ENCODE measurements at regions not wholly inside any gene's neighbourhood (a gene's known extent, or its start where the extent isn't known, plus 50 kb on each side); places are given as distances from the start of the nearest gene placed in this dataset.
"Not testable (repeated sequence)": the region's sequence is repeated elsewhere in the genome, so short reads cannot be mapped to it uniquely, and the experiment has no call there.

DNA sequence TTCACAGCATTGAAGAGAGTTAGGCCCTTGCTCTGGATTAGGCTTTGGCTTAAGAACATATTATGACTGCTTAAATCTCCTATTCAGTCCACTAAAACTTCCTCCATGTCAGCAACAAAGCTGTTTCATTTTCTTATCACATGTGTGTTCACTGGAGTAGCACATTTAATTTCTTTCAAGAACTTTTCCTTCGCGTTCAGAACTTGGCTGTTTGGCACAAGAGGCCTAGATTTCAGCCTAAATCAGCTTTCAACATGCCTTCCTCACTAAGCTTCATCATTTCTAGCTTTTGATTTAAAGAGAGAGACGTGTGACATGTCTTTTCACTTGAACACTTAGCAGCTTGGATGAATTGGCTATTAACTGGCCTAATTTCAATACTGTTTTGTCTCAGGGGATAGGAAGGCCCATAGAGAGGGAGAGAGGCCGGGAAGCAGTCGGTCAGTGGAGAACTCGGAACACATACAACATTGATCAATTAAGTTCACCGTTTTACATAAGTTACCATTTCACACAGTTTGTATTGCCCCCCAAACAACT lies 885.2 kb upstream of the AUTS2 start:
- Histone ChIP-seq H3K79me2 (ENCODE audit: low read length) (no peaks in the 10 kb centered on the region), H3K9me3 (replicated peaks; ENCODE audit: insufficient read depth, low read length) (no peaks in the 10 kb centered on the region), H3F3A (ENCODE audit: insufficient read depth, low read length) (no peaks in the 10 kb centered on the region), H3K27ac (ENCODE audit: low read length) (no peak overlapping the region), H3K4me2 (ENCODE audit: low read depth, low read length) (no peak overlapping the region), H3K4me1 (ENCODE audit: low read length) (no peaks in the 10 kb centered on the region), H3K9ac (ENCODE audit: low read length) (no peak overlapping the region), H4K20me1 (ENCODE audit: insufficient read depth, low read length) (no peaks in the 10 kb centered on the region), H3K36me3 (replicated peaks; ENCODE audit: insufficient read depth, low read length) (no peaks in the 10 kb centered on the region), H2AFZ (ENCODE audit: low read length) (no peak overlapping the region), H3K27me3 (replicated peaks; ENCODE audit: insufficient read depth, low read length) (no peaks in the 10 kb centered on the region), H3K9me2 (replicated peaks; ENCODE audit: insufficient read depth, low read length) (no peaks in the 10 kb centered on the region), H3K4me3 (ENCODE audit: low read length) (no peak overlapping the region)
- no peak for DNase-seq
- TF ChIP-seq EZH2 (optimal IDR thresholded peaks at IDR 0.05; ENCODE audit: low read depth, low read length) (no peak), EZH2phosphoT487 (IDR thresholded peaks at IDR 0.05; ENCODE audit: low read length) (no peak)
- TF ChIP-seq, protein P1, sequence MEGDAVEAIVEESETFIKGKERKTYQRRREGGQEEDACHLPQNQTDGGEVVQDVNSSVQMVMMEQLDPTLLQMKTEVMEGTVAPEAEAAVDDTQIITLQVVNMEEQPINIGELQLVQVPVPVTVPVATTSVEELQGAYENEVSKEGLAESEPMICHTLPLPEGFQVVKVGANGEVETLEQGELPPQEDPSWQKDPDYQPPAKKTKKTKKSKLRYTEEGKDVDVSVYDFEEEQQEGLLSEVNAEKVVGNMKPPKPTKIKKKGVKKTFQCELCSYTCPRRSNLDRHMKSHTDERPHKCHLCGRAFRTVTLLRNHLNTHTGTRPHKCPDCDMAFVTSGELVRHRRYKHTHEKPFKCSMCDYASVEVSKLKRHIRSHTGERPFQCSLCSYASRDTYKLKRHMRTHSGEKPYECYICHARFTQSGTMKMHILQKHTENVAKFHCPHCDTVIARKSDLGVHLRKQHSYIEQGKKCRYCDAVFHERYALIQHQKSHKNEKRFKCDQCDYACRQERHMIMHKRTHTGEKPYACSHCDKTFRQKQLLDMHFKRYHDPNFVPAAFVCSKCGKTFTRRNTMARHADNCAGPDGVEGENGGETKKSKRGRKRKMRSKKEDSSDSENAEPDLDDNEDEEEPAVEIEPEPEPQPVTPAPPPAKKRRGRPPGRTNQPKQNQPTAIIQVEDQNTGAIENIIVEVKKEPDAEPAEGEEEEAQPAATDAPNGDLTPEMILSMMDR (IDR thresholded peaks at IDR 0.05; ENCODE audit: low read length), result no peak

- not testable (repeated sequence) for H3K36me3 ChIP-seq (replicated peaks; ENCODE audit: insufficient read depth, low read length); H3K4me3 ChIP-seq (ENCODE audit: low read length); H2AFZ ChIP-seq (ENCODE audit: low read length)
Observed at GRCh38 chr7:68714135-68714534, 884.1 kb upstream of the AUTS2 start.

GRCh38 chr7:68715907-68716306 lies 882.4 kb upstream of the AUTS2 start:
- Histone ChIP-seq H3K9ac (ENCODE audit: low read length) (no peak overlapping the region), H3K4me1 (ENCODE audit: low read length) (no peaks in the 10 kb centered on the region), H4K20me1 (ENCODE audit: insufficient read depth, low read length) (no peaks in the 10 kb centered on the region), H3K27me3 (replicated peaks; ENCODE audit: insufficient read depth, low read length) (no peaks in the 10 kb centered on the region), H3K4me3 (ENCODE audit: low read length) (no peak overlapping the region), H3F3A (ENCODE audit: insufficient read depth, low read length) (no peaks in the 10 kb centered on the region), H3K27ac (ENCODE audit: low read length) (no peak overlapping the region), H2AFZ (ENCODE audit: low read length) (no peak overlapping the region), H3K4me2 (ENCODE audit: low read depth, low read length) (no peak overlapping the region), H3K36me3 (replicated peaks; ENCODE audit: insufficient read depth, low read length) (no peaks in the 10 kb centered on the region), H3K79me2 (ENCODE audit: low read length) (no peaks in the 10 kb centered on the region), H3K9me3 (replicated peaks; ENCODE audit: insufficient read depth, low read length) (no peaks in the 10 kb centered on the region), H3K9me2 (replicated peaks; ENCODE audit: insufficient read depth, low read length) (no peaks in the 10 kb centered on the region)
- TF ChIP-seq EZH2 (optimal IDR thresholded peaks at IDR 0.05; ENCODE audit: low read depth, low read length) (no peak), EZH2phosphoT487 (IDR thresholded peaks at IDR 0.05; ENCODE audit: low read length) (no peak)
- TF ChIP-seq, protein P1 (IDR thresholded peaks at IDR 0.05; ENCODE audit: low read length), result no peak
- no peak for DNase-seq

More at GRCh38 chr7:68714135-68714534, 884.1 kb upstream of the AUTS2 start:
- H3K9ac ChIP-seq (ENCODE audit: low read length); DNase-seq; H3K27ac ChIP-seq (ENCODE audit: low read length); H3F3A ChIP-seq (ENCODE audit: insufficient read depth, low read length); H3K9me3 ChIP-seq (replicated peaks; ENCODE audit: insufficient read depth, low read length); H3K27me3 ChIP-seq (replicated peaks; ENCODE audit: insufficient read depth, low read length); H3K9me2 ChIP-seq (replicated peaks; ENCODE audit: insufficient read depth, low read length); H3K79me2 ChIP-seq (ENCODE audit: low read length); H4K20me1 ChIP-seq (ENCODE audit: insufficient read depth, low read length); H3K4me2 ChIP-seq (ENCODE audit: low read depth, low read length); H3K4me1 ChIP-seq (ENCODE audit: low read length): not testable (repeated sequence)

DNA sequence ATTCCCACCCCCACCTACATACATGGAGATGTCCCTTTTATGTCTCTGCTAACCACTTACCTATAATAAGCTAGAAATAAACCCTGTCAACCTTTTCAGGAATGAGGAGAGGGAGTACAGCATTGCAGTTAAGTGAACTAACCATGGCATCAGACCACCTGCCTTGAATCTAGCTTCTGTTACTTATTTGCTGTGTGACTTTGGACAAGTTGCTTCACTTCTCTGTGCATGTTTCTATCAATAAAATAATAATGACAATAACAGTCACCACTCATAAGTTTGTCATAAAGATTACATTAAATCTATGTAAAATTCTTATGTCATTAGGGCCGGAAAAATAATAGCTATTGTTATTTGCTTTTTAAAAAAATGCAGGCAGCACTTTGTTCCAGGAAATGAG lies 881.1 kb upstream of the AUTS2 start:
- Histone ChIP-seq H3K27me3 (replicated peaks; ENCODE audit: insufficient read depth, low read length) (no peaks in the 10 kb centered on the region), H3K36me3 (replicated peaks; ENCODE audit: insufficient read depth, low read length) (no peaks in the 10 kb centered on the region), H3F3A (ENCODE audit: insufficient read depth, low read length) (no peaks in the 10 kb centered on the region), H3K4me2 (ENCODE audit: low read depth, low read length) (no peak overlapping the region), H3K27ac (ENCODE audit: low read length) (no peak overlapping the region), H3K9ac (ENCODE audit: low read length) (no peak overlapping the region), H3K9me2 (replicated peaks; ENCODE audit: insufficient read depth, low read length) (no peaks in the 10 kb centered on the region), H2AFZ (ENCODE audit: low read length) (no peak overlapping the region), H3K4me1 (ENCODE audit: low read length) (no peaks in the 10 kb centered on the region), H3K9me3 (replicated peaks; ENCODE audit: insufficient read depth, low read length) (no peaks in the 10 kb centered on the region), H3K4me3 (ENCODE audit: low read length) (no peak overlapping the region), H3K79me2 (ENCODE audit: low read length) (no peaks in the 10 kb centered on the region), H4K20me1 (ENCODE audit: insufficient read depth, low read length) (no peaks in the 10 kb centered on the region)
- DNase-seq, result no peak
- TF ChIP-seq, protein P1 (IDR thresholded peaks at IDR 0.05; ENCODE audit: low read length), result no peak
- TF ChIP-seq EZH2 (optimal IDR thresholded peaks at IDR 0.05; ENCODE audit: low read depth, low read length) (no peak), EZH2phosphoT487 (IDR thresholded peaks at IDR 0.05; ENCODE audit: low read length) (no peak)
